Mesenchymal stem cell (in vitro differentiated cells and primary cell): ENCODE measurements at regions not wholly inside any gene's neighbourhood (a gene's known extent, or its start where the extent isn't known, plus 50 kb on each side); places are given as distances from the start of the nearest gene placed in this dataset.
A peak's percentile ranks its signal among the peaks of the same experiment; 100 is the strongest.

Experiments
- DNase-seq: peaks from one replicate; pipeline ENCODE4 v3.0.0-alpha.2; 2013
- H2AFZ ChIP-seq: one replicate; pipeline ENCODE4 v1.6.1; 2013; ENCODE audit warnings: low read depth, mild to moderate bottlenecking, control low read depth, inconsistent platforms, low read length, moderate library complexity
- H2AK5ac ChIP-seq: 2 replicates; pipeline ENCODE4 v1.6.1; 2013; ENCODE audit warnings: low read length, moderate library complexity, mild to moderate bottlenecking, inconsistent platforms; ENCODE audit not compliant: severe bottlenecking
- H2BK120ac ChIP-seq: one replicate; pipeline ENCODE4 v1.6.1; 2013; ENCODE audit warnings: low read depth, mild to moderate bottlenecking, inconsistent platforms, low read length, moderate library complexity
- H2BK12ac ChIP-seq, 2 experiments: one replicate each; pipeline ENCODE4 v1.6.1; 2013; ENCODE audit warnings: inconsistent platforms in 2 of 2, low read length in 2 of 2, mild to moderate bottlenecking in 2 of 2, moderate library complexity in 2 of 2, control low read depth in 1 of 2
- H2BK15ac ChIP-seq: one replicate; pipeline ENCODE4 v1.6.1; 2013; ENCODE audit warnings: mild to moderate bottlenecking, low read depth, inconsistent platforms; ENCODE audit not compliant: poor library complexity, severe bottlenecking
- H2BK5ac ChIP-seq: 2 replicates; pipeline ENCODE4 v1.6.1; 2013; ENCODE audit warnings: low read depth, mild to moderate bottlenecking, low read length, control low read depth, inconsistent platforms; ENCODE audit not compliant: poor library complexity, severe bottlenecking
- H3K14ac ChIP-seq, 2 experiments: one replicate each; pipeline ENCODE4 v1.6.1; 2013; ENCODE audit warnings: inconsistent platforms in 2 of 2, low read length in 2 of 2, control low read depth in 1 of 2, mild to moderate bottlenecking in 1 of 2, moderate library complexity in 1 of 2
- H3K18ac ChIP-seq, 2 experiments: one replicate each; pipeline ENCODE4 v1.6.1; 2013; ENCODE audit warnings: inconsistent platforms in 2 of 2, low read length in 2 of 2, control low read depth in 1 of 2, low read depth in 1 of 2, mild to moderate bottlenecking in 1 of 2
- H3K23ac ChIP-seq, 2 experiments: one replicate each; pipeline ENCODE4 v1.6.1; 2013; ENCODE audit warnings: inconsistent platforms in 2 of 2, low read length in 2 of 2, mild to moderate bottlenecking in 2 of 2, moderate library complexity in 2 of 2, control low read depth in 1 of 2
- H3K27ac ChIP-seq: 2 replicates; pipeline ENCODE4 v1.5.1; 2013; ENCODE audit warnings: mild to moderate bottlenecking, moderate library complexity, low read length, control low read depth, inconsistent platforms; ENCODE audit not compliant: poor library complexity, severe bottlenecking
- H3K27me3 ChIP-seq, 2 experiments: 2 replicates each; pipeline versions ENCODE4 v1.6.1 to v1.7.0; 2013; ENCODE audit warnings: low read length in 2 of 2, mild to moderate bottlenecking in 2 of 2, moderate library complexity in 2 of 2, control low read depth in 1 of 2, inconsistent platforms in 1 of 2; ENCODE audit not compliant: control insufficient read depth in 1 of 2, insufficient read depth in 1 of 2
- H3K36me3 ChIP-seq, 2 experiments: 2 replicates each; pipeline versions ENCODE4 v1.6.1 to v1.7.0; 2013; ENCODE audit warnings: low read length in 2 of 2, control low read depth in 1 of 2, inconsistent platforms in 1 of 2, low read depth in 1 of 2, mild to moderate bottlenecking in 1 of 2; ENCODE audit not compliant: insufficient read depth in 2 of 2, control insufficient read depth in 1 of 2
- H3K4ac ChIP-seq, 2 experiments: one replicate each; pipeline ENCODE4 v1.6.1; 2013; ENCODE audit warnings: inconsistent platforms in 2 of 2, low read length in 2 of 2, mild to moderate bottlenecking in 2 of 2, moderate library complexity in 2 of 2, control low read depth in 1 of 2, low read depth in 1 of 2
- H3K4me1 ChIP-seq: 2 replicates; pipeline ENCODE4 v1.6.1; 2013; ENCODE audit warnings: low read depth, low read length, control low read depth; ENCODE audit not compliant: control insufficient read depth, insufficient read depth
- H3K4me2 ChIP-seq: 2 replicates; pipeline ENCODE4 v1.6.1; 2013; ENCODE audit warnings: low read length, mild to moderate bottlenecking, inconsistent platforms; ENCODE audit not compliant: poor library complexity, severe bottlenecking
- H3K4me3 ChIP-seq, 2 experiments: 2 replicates each; pipeline versions ENCODE4 v1.5.1 to v1.7.0; 2013; ENCODE audit warnings: low read length in 2 of 2, mild to moderate bottlenecking in 2 of 2, control low read depth in 1 of 2, low read depth in 1 of 2; ENCODE audit not compliant: insufficient read depth in 1 of 2
- H3K79me1 ChIP-seq: replicated peaks from 2 replicates; pipeline ENCODE4 v1.6.1; 2013; ENCODE audit warnings: mild to moderate bottlenecking, control low read depth, low read length, inconsistent platforms; ENCODE audit not compliant: poor library complexity, severe bottlenecking
- H3K9ac ChIP-seq: 2 replicates; pipeline ENCODE4 v1.7.0; 2013; ENCODE audit warnings: mild to moderate bottlenecking, low read length, moderate library complexity
- H3K9me3 ChIP-seq: 2 replicates; pipeline ENCODE4 v1.7.0; 2013; ENCODE audit warnings: mild to moderate bottlenecking, low read length; ENCODE audit not compliant: control insufficient read depth
- H4K8ac ChIP-seq: one replicate; pipeline ENCODE4 v1.6.1; 2013; ENCODE audit warnings: inconsistent platforms, mild to moderate bottlenecking, low read length, moderate library complexity
- H4K91ac ChIP-seq: one replicate; pipeline ENCODE4 v1.6.1; 2013; ENCODE audit warnings: mild to moderate bottlenecking, low read length, inconsistent platforms
- WGBS: methylation state at CpG from one replicate; pipeline ENCODE4 v1.1.7; 2013; ENCODE audit warnings: mixed read lengths; 5-methylcytosine and 5-hydroxymethylcytosine counted together

- Histone ChIP-seq H2BK12ac (no peak overlapping the region), H3K9me3 (no peaks in the 10 kb centered on the region), H3K36me3 (no peaks in the 10 kb centered on the region), H3K4ac (no peak overlapping the region), H2AFZ (no peak overlapping the region), H3K23ac (no peak overlapping the region), H3K14ac (peak overlapping the region in 1 of 2 experiments; percentile 60), H3K18ac (no peak overlapping the region), H2BK15ac (no peak overlapping the region), H2BK120ac (no peak overlapping the region), H3K27me3 (no peaks in the 10 kb centered on the region), H2BK5ac (no peak overlapping the region), H3K79me1 (no peaks in the 10 kb centered on the region), H3K4me3 (no peak overlapping the region), H4K91ac (no peak overlapping the region), H4K8ac (no peak overlapping the region), H2AK5ac (no peak overlapping the region), H3K9ac (no peak overlapping the region), H3K27ac (no peak overlapping the region), H3K4me2 (no peak overlapping the region), H3K4me1 (no peaks in the 10 kb centered on the region)
- DNase-seq: no peak
- 89% methylated on average over 7 of the region's 7 CpGs for WGBS
These were observed 707.8 kb downstream of the DSC3 start for GRCh38 chr18:30334781-30335180.

DNA sequence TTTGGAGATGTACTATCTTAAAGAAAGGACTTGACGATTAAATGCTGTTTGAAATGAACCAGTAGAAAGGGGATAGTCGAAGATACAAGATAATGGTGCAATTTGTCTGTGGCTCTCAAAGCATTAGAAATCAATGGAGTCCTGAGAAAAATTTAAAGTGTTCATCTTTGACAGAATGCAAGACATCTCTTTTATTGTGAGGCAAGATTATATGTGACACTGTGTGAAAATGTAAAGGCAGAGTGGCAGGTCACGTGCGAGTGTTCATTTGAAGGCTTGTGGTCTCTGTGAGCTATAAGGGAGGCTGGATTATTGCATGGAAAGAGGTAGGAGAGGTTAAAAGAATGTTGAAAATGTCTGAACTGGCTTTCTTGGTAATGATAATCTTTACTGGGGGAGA is 709.2 kb downstream of the DSC3 start:
- Histone ChIP-seq H3K4ac (no peak overlapping the region), H2BK5ac (no peak overlapping the region), H2BK15ac (no peak overlapping the region), H3K4me1 (no peaks in the 10 kb centered on the region), H3K9ac (no peak overlapping the region), H2AK5ac (no peak overlapping the region), H3K36me3 (no peaks in the 10 kb centered on the region), H3K9me3 (no peaks in the 10 kb centered on the region), H3K27me3 (no peaks in the 10 kb centered on the region), H4K8ac (no peak overlapping the region), H2BK12ac (no peak overlapping the region), H3K4me2 (no peak overlapping the region), H3K23ac (no peak overlapping the region), H3K79me1 (no peaks in the 10 kb centered on the region), H3K27ac (no peak overlapping the region), H3K4me3 (no peak overlapping the region), H2BK120ac (no peak overlapping the region), H3K18ac (no peak overlapping the region), H4K91ac (no peak overlapping the region), H3K14ac (no peak overlapping the region), H2AFZ (no peak overlapping the region)
- no peak for DNase-seq
- WGBS: 94% methylated on average over 4 of the region's 4 CpGs

DNA sequence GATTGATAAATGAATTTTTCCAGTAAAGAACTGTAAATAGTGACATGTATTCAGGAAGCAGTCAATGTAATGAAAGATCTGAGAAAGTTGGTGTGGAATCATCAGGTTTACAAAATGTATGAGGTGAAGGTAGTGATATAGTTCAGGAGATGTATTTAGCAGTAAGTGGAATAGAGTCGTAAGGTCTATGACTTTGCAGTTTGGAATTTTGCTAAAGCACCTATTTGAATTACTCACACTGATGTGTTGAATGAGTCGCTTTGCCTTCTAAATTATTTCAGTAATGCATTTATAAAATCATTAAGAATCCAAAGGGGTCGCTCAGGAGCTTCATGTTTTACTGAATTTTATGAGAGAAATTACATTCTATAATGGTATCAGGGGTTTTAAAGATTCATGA is 713.7 kb downstream of the DSC3 start:
- H3K4me2 ChIP-seq: no peak overlapping the region
- no peaks in the 10 kb centered on the region for H3K36me3 ChIP-seq
- H3K9me3 ChIP-seq: no peaks in the 10 kb centered on the region
- no peak overlapping the region for H4K91ac ChIP-seq
- no peak overlapping the region for H2AK5ac ChIP-seq
- H3K27ac ChIP-seq: no peak overlapping the region
- no CpG with 5 or more reads among the region's 3 CpGs for WGBS
- H3K4me3 ChIP-seq: no peak overlapping the region
- H3K18ac ChIP-seq: no peak overlapping the region
- no peak overlapping the region for H2BK120ac ChIP-seq
- no peak for DNase-seq
- H3K79me1 ChIP-seq: no peaks in the 10 kb centered on the region
- no peak overlapping the region for H3K14ac ChIP-seq
- H2BK15ac ChIP-seq: no peak overlapping the region
- no peak overlapping the region for H4K8ac ChIP-seq
- no peak overlapping the region for H2BK12ac ChIP-seq
- H3K23ac ChIP-seq: no peak overlapping the region
- H3K4ac ChIP-seq: no peak overlapping the region
- no peaks in the 10 kb centered on the region for H3K27me3 ChIP-seq
- no peak overlapping the region for H3K9ac ChIP-seq
- H2BK5ac ChIP-seq: no peak overlapping the region
- no peaks in the 10 kb centered on the region for H3K4me1 ChIP-seq
- no peak overlapping the region for H2AFZ ChIP-seq

DNA sequence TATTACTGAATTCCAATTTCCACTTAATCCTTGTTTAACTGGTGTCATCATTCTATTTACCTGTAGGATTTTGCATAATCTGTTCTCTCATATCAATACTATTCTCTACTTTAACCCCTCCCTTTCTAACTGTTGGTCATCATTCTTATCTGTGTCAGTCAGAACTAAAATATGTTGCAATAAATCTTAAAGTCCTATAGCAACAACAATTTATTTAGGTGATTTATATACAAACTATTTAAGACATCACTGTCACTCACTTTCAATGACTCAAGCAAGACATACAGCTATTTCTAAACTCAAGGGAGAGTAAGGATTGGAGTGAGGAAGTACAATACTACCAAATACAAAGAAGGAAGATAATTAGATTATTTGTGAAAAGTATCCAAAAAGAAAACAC is 740.4 kb downstream of the DSC3 start:
- Histone ChIP-seq H3K4ac (no peak overlapping the region), H4K91ac (no peak overlapping the region), H3K9me3 (peaks cover 4% of the 10 kb centered on the region), H3K79me1 (no peaks in the 10 kb centered on the region), H4K8ac (no peak overlapping the region), H2BK12ac (no peak overlapping the region), H3K27ac (no peak overlapping the region), H3K18ac (no peak overlapping the region), H2BK5ac (no peak overlapping the region), H3K27me3 (no peaks in the 10 kb centered on the region), H3K9ac (no peak overlapping the region), H3K36me3 (no peaks in the 10 kb centered on the region), H3K14ac (no peak overlapping the region), H2BK15ac (no peak overlapping the region), H3K4me3 (no peak overlapping the region), H3K23ac (no peak overlapping the region), H3K4me1 (no peaks in the 10 kb centered on the region), H2BK120ac (no peak overlapping the region), H2AK5ac (no peak overlapping the region), H2AFZ (no peak overlapping the region), H3K4me2 (no peak overlapping the region)
- no peak for DNase-seq
